ENCODE measurements at regions not wholly inside any gene's neighbourhood (a gene's known extent, or its start where the extent isn't known, plus 50 kb on each side); places are given as distances from the start of the nearest gene placed in this dataset.

DNA sequence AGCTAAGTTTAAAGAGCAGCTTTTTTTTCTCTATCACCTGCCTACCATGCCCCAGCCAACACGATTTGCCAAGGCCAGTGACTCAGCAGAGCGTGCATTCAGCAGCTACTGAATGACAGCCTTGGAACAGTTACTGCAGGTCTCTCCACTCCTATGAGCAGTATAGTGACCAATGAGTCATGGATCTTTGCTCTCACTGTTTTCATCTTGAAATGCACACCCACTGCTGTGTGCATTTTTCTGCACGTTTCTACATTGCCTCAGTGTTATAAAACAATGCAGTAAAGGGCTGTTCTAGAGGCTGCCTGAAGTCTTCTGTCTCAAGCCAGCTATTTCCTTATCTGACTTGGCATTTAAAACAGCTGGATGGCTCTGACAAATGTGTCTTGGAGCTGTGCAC, 66.0 kb upstream of the C4orf54 start:
- dilution Hi-C loops (cut with HindIII; ENCODE audit: low sequenced_read_pairs, unreplicated experiment) = no loop called here
- no peak overlapping the region for H3K23ac ChIP-seq (ENCODE audit: low read depth, low read length)
- H3K27me3 ChIP-seq (ENCODE audit: control insufficient read depth, insufficient read depth, low read length) = no peaks in the 10 kb centered on the region
- POLR2A ChIA-PET (ENCODE audit: unreplicated experiment) = interaction anchor here (0.6 kb wide), 1 partner anchor 55 kb away, joined by 3 read pairs; no protein-coding TSS in a partner anchor
- H2AK9ac ChIP-seq (replicated peaks; ENCODE audit: low read depth, low read length, poor library complexity) = no peak overlapping the region
- no peak overlapping the region for H3K4me3 ChIP-seq (ENCODE audit: insufficient read depth, low read depth, low read length)
- peak overlapping the region; percentile 3; the same call in 1 of the 2 replicates for H3K18ac ChIP-seq (ENCODE audit: low read depth, low read length)
- no peak overlapping the region for H2BK15ac ChIP-seq (ENCODE audit: low read depth, low read length)
- no peak overlapping the region for H4K8ac ChIP-seq (ENCODE audit: low read depth in 2 of 2, low read length in 2 of 2)
- no peak overlapping the region for H3K27ac ChIP-seq (ENCODE audit: insufficient read depth, low read length)
- no peaks in the 10 kb centered on the region for H3K9me3 ChIP-seq (ENCODE audit: control insufficient read depth, insufficient read depth, low read length)
- H2AK5ac ChIP-seq (ENCODE audit: low read depth, low read length) = no peak overlapping the region
- TF ChIP-seq FOS (IDR thresholded peaks at IDR 0.05; ENCODE audit: low read depth, low read length) (peak; percentile 68), CHD1 (IDR thresholded peaks at IDR 0.05; ENCODE audit: low read depth, low read length) (no peak), NFE2L2 (IDR thresholded peaks at IDR 0.05; ENCODE audit: low read depth, low read length) (peak; percentile 86), BHLHE40 (IDR thresholded peaks at IDR 0.05; ENCODE audit: low read depth, low read length) (peak; percentile 87)
- TF ChIP-seq, protein P1, sequence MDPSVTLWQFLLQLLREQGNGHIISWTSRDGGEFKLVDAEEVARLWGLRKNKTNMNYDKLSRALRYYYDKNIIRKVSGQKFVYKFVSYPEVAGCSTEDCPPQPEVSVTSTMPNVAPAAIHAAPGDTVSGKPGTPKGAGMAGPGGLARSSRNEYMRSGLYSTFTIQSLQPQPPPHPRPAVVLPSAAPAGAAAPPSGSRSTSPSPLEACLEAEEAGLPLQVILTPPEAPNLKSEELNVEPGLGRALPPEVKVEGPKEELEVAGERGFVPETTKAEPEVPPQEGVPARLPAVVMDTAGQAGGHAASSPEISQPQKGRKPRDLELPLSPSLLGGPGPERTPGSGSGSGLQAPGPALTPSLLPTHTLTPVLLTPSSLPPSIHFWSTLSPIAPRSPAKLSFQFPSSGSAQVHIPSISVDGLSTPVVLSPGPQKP (IDR thresholded peaks at IDR 0.05; ENCODE audit: borderline replicate concordance, low read depth, low read length) = no peak
- no peaks in the 10 kb centered on the region for H3K9me1 ChIP-seq (ENCODE audit: insufficient read depth, low read length)
- no peaks in the 10 kb centered on the region for H4K20me1 ChIP-seq (ENCODE audit: insufficient read depth, low read length)
- peak overlapping the region; percentile 22; the same call in 1 of the 2 replicates for H2BK20ac ChIP-seq (ENCODE audit: low read depth, low read length)
- H3K4me2 ChIP-seq (ENCODE audit: low read depth, low read length) = peak overlapping the region; percentile 52
- no TSS peak for BruUV-seq (replicated peaks)
- H3K36me3 ChIP-seq (ENCODE audit: control insufficient read depth, insufficient read depth, low read length) = no peaks in the 10 kb centered on the region
- H2BK5ac ChIP-seq (ENCODE audit: low read depth, low read length, poor library complexity, severe bottlenecking) = peak overlapping the region; percentile 41
- no peak overlapping the region for H4K5ac ChIP-seq (ENCODE audit: low read depth, low read length)
- DNase-seq (peak; percentile 88), ATAC-seq (ENCODE audit: low read depth) (peak; percentile 93)
- no peak overlapping the region for H3K56ac ChIP-seq (ENCODE audit: extremely low read depth, insufficient read depth, low read length)
- H2AFZ ChIP-seq (replicated peaks; ENCODE audit: low read length, poor library complexity) = no peak overlapping the region
- H4K91ac ChIP-seq (ENCODE audit: insufficient read depth, low read depth, low read length) = no peak overlapping the region
- H2BK120ac ChIP-seq (ENCODE audit: low read depth, low read length) = peak overlapping the region; percentile 42
- in situ Hi-C loops (cut with MboI; ENCODE audit: low sequenced_read_pairs) = no loop called here
- 0% methylated on average over 2 of the region's 3 CpGs; no CpG with 5 or more reads in 1 of the 2 experiments for WGBS, 2 experiments (ENCODE audit: extremely low coverage in 2 of 2, insufficient read length in 1 of 2)
- H3K4me1 ChIP-seq (ENCODE audit: control insufficient read depth, insufficient read depth, low read length) = peaks cover 6% of the 10 kb centered on the region
- H3K4ac ChIP-seq (ENCODE audit: low read depth, low read length) = no peak overlapping the region
- no peak overlapping the region for H3K14ac ChIP-seq (replicated peaks; ENCODE audit: low read depth, low read length)
- no peaks in the 10 kb centered on the region for H3K79me1 ChIP-seq (ENCODE audit: low read depth in 1 of 2, low read length in 2 of 2)
- intact Hi-C loops (cut with micrococcal nuclease) = loop anchor here (5.0 kb wide), 1 partner anchor 169 kb away; the partner anchor contains the start of gene LAMTOR3
- H3K9ac ChIP-seq (ENCODE audit: low read depth, low read length) = no peak overlapping the region
- CTCF ChIA-PET = interaction anchor here (0.5 to 1.7 kb wide), 7 partner anchors 9 to 261 kb away, joined by 3 to 6 read pairs (median 3); no protein-coding TSS in a partner anchor

Measured in IMR-90 (cell line).